ENCODE measurements at regions not wholly inside any gene's neighbourhood (a gene's known extent, or its start where the extent isn't known, plus 50 kb on each side); places are given as distances from the start of the nearest gene placed in this dataset.

- ChIA-PET CTCF (no interaction called here), POLR2A (no interaction called here)
- TF ChIP-seq L3MBTL2 (conservative IDR thresholded peaks at IDR 0.05) (no peak), FOXA1 (IDR thresholded peaks at IDR 0.05) (no peak), TARDBP (IDR thresholded peaks at IDR 0.05) (no peak), ZNF384 (IDR thresholded peaks at IDR 0.05) (no peak), NFRKB (IDR thresholded peaks at IDR 0.05) (no peak), FOXK2 (IDR thresholded peaks at IDR 0.05) (no peak), SUZ12 (IDR thresholded peaks at IDR 0.05) (no peak), SP1 (IDR thresholded peaks at IDR 0.05) (no peak), CTBP1 (IDR thresholded peaks at IDR 0.05; ENCODE audit: borderline replicate concordance) (no peak), ARNT (IDR thresholded peaks at IDR 0.05) (no peak), BHLHE40 (IDR thresholded peaks at IDR 0.05; ENCODE audit: borderline replicate concordance) (no peak)
- no peak for DNase-seq (ENCODE audit: extremely low spot score)
Measured at GRCh38 chr15:73001840-73002239, 50.4 kb upstream of the NEO1 start.

- ChIA-PET POLR2A (no interaction called here), CTCF (no interaction called here)
- no peak for DNase-seq (ENCODE audit: extremely low spot score)
- TF ChIP-seq CTBP1 (IDR thresholded peaks at IDR 0.05; ENCODE audit: borderline replicate concordance) = no peak
- TF ChIP-seq, protein P1, sequence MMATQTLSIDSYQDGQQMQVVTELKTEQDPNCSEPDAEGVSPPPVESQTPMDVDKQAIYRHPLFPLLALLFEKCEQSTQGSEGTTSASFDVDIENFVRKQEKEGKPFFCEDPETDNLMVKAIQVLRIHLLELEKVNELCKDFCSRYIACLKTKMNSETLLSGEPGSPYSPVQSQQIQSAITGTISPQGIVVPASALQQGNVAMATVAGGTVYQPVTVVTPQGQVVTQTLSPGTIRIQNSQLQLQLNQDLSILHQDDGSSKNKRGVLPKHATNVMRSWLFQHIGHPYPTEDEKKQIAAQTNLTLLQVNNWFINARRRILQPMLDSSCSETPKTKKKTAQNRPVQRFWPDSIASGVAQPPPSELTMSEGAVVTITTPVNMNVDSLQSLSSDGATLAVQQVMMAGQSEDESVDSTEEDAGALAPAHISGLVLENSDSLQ (IDR thresholded peaks at IDR 0.05) = no peak
- TF ChIP-seq ELF4 (IDR thresholded peaks at IDR 0.05) = no peak
- TF ChIP-seq LEF1 (IDR thresholded peaks at IDR 0.05; ENCODE audit: borderline replicate concordance) = no peak
- no peak for TF ChIP-seq HDGF (IDR thresholded peaks at IDR 0.05; ENCODE audit: borderline replicate concordance)
- no peak for TF ChIP-seq FOXA1 (IDR thresholded peaks at IDR 0.05)
- no peak for TF ChIP-seq L3MBTL2 (conservative IDR thresholded peaks at IDR 0.05)
- TF ChIP-seq ARNT (IDR thresholded peaks at IDR 0.05) = no peak
- no peak for TF ChIP-seq FOXK2 (IDR thresholded peaks at IDR 0.05)
- TF ChIP-seq NFRKB (IDR thresholded peaks at IDR 0.05) = no peak
- no peak for TF ChIP-seq ZNF384 (IDR thresholded peaks at IDR 0.05)
- TF ChIP-seq BHLHE40 (IDR thresholded peaks at IDR 0.05; ENCODE audit: borderline replicate concordance) = no peak
- TF ChIP-seq SUZ12 (IDR thresholded peaks at IDR 0.05) = no peak
- no peak for TF ChIP-seq FOXM1 (IDR thresholded peaks at IDR 0.05; ENCODE audit: borderline replicate concordance)
- no peak for TF ChIP-seq SP1 (IDR thresholded peaks at IDR 0.05)
- TF ChIP-seq TARDBP (IDR thresholded peaks at IDR 0.05) = no peak
Measured at GRCh38 chr15:73000293-73000692, 52.0 kb upstream of the NEO1 start.

- ChIA-PET POLR2A (no interaction called here), CTCF (no interaction called here)
- TF ChIP-seq FOXK2 (IDR thresholded peaks at IDR 0.05) = no peak
- TF ChIP-seq L3MBTL2 (conservative IDR thresholded peaks at IDR 0.05) = no peak
- TF ChIP-seq CTBP1 (IDR thresholded peaks at IDR 0.05; ENCODE audit: borderline replicate concordance) = no peak
- TF ChIP-seq FOXA1 (IDR thresholded peaks at IDR 0.05) = no peak
- no peak for TF ChIP-seq SUZ12 (IDR thresholded peaks at IDR 0.05)
- TF ChIP-seq ELF4 (IDR thresholded peaks at IDR 0.05) = no peak
- TF ChIP-seq NFRKB (IDR thresholded peaks at IDR 0.05) = no peak
- TF ChIP-seq ARNT (IDR thresholded peaks at IDR 0.05) = no peak
- TF ChIP-seq HDGF (IDR thresholded peaks at IDR 0.05; ENCODE audit: borderline replicate concordance) = no peak
- no peak for TF ChIP-seq BHLHE40 (IDR thresholded peaks at IDR 0.05; ENCODE audit: borderline replicate concordance)
- no peak for TF ChIP-seq TARDBP (IDR thresholded peaks at IDR 0.05)
- no peak for TF ChIP-seq ZNF384 (IDR thresholded peaks at IDR 0.05)
- TF ChIP-seq LEF1 (IDR thresholded peaks at IDR 0.05; ENCODE audit: borderline replicate concordance) = no peak
- TF ChIP-seq, protein P1 (IDR thresholded peaks at IDR 0.05) = no peak
- TF ChIP-seq FOXM1 (IDR thresholded peaks at IDR 0.05; ENCODE audit: borderline replicate concordance) = no peak
- DNase-seq (ENCODE audit: extremely low spot score) = no peak
Measured at GRCh38 chr15:72999586-72999985, 52.7 kb upstream of the NEO1 start.

DNA sequence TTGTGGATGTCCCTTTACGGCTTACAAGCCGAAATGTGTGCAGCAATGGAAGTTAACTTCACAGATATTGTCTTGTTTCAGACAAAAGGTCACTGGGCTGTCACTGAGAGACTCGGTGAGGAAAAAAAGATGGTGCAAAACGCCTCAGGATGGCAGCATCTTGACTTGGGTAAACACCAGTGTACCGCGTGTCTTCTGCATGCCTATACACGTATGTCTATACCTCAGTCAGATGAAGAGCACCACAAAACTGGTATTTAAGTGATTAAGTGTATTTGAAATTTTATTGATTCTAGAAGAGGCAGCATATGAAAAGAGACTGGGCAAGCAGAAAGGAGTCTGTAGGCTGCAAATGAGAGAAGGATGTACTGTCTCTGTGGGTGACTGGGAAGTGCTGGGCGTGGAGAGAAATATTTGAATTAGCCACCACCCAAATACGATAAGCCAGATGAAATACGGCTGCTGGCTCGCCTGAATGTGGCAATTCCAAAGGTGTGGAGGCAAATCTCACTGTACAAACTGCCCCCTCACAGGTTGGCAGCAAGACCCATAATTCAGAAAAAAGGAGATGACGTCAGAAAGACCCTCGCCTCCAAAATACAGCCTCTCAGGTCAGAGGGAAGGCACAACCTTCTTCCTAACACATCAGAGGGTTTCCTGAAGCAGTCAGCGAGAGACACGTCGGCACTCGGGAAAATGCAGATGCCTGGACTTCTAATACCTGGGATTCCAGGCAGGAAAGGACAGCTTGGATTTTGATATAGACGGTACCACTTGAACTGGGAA, 53.4 kb upstream of the NEO1 start:
- no peak for DNase-seq (ENCODE audit: extremely low spot score)
- ChIA-PET CTCF (no interaction called here), POLR2A (no interaction called here)
- TF ChIP-seq SUZ12 (IDR thresholded peaks at IDR 0.05) (no peak), LEF1 (IDR thresholded peaks at IDR 0.05; ENCODE audit: borderline replicate concordance) (no peak), TARDBP (IDR thresholded peaks at IDR 0.05) (no peak)

DNA sequence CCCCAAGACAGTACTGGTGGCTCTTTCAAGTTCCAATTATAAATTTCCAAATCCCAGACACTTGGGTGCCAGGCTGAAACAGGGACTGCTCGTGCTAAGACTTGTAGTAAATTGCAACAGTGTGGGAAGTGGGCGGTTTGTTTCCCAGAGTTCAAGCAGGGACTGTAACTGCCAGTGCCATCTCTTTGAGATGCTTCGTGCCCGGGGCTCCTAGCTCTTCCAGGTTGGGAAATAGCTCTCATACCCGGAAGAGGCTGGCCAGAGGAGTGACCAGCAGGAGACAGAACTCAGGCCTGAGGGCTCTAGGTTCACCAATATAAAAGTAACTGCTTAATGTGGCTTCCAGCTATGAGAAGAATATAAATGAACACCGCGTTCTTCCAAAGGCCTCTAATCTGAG, 54.0 kb upstream of the NEO1 start:
- ChIA-PET CTCF (interaction anchor here (0.6 kb wide), 1 partner anchor 608 kb away, joined by 3 read pairs; no protein-coding TSS in a partner anchor), POLR2A (no interaction called here)
- TF ChIP-seq LEF1 (IDR thresholded peaks at IDR 0.05; ENCODE audit: borderline replicate concordance) (no peak), ARNT (IDR thresholded peaks at IDR 0.05) (no peak), BHLHE40 (IDR thresholded peaks at IDR 0.05; ENCODE audit: borderline replicate concordance) (no peak), FOXM1 (IDR thresholded peaks at IDR 0.05; ENCODE audit: borderline replicate concordance) (no peak), SP1 (IDR thresholded peaks at IDR 0.05) (no peak), NFRKB (IDR thresholded peaks at IDR 0.05) (no peak), ELF4 (IDR thresholded peaks at IDR 0.05) (no peak), FOXA1 (IDR thresholded peaks at IDR 0.05) (no peak), TARDBP (IDR thresholded peaks at IDR 0.05) (no peak)
- TF ChIP-seq, protein P1 (IDR thresholded peaks at IDR 0.05) = no peak
- DNase-seq (ENCODE audit: extremely low spot score) = no peak

DNA sequence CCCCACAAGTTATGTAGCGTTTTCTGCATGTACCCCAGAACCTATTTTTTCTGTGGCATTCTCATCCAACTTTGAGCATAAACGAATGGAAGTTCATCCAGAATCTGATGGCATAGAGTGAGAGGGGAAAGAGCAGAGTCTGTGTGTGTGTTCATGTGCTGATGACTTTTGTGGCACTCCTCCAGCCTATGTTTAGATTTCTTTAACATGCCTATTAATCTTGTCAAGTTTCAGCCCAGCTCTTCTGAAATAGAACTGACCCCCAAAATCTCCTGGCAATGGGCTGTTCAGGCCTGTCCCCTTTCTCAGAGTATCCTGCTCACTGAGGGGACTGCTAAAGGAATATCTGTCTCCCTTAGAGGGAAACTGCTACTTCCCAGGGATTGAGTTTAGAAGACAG, 56.4 kb upstream of the NEO1 start:
- POLR2A ChIA-PET = no interaction called here
- TF ChIP-seq, protein P1 (IDR thresholded peaks at IDR 0.05) = no peak
- TF ChIP-seq CTBP1 (IDR thresholded peaks at IDR 0.05; ENCODE audit: borderline replicate concordance) (no peak), NFRKB (IDR thresholded peaks at IDR 0.05) (no peak), BHLHE40 (IDR thresholded peaks at IDR 0.05; ENCODE audit: borderline replicate concordance) (no peak), ARNT (IDR thresholded peaks at IDR 0.05) (no peak), SUZ12 (IDR thresholded peaks at IDR 0.05) (no peak), TARDBP (IDR thresholded peaks at IDR 0.05) (no peak), L3MBTL2 (conservative IDR thresholded peaks at IDR 0.05) (no peak), SP1 (IDR thresholded peaks at IDR 0.05) (no peak), LEF1 (IDR thresholded peaks at IDR 0.05; ENCODE audit: borderline replicate concordance) (no peak)
- DNase-seq (ENCODE audit: extremely low spot score) = no peak
- CTCF ChIA-PET = no interaction called here

Data from HEK293T (cell line).